ENCODE measurements at regions not wholly inside any gene's neighbourhood (a gene's known extent, or its start where the extent isn't known, plus 50 kb on each side); places are given as distances from the start of the nearest gene placed in this dataset.
"Not testable (repeated sequence)": the region's sequence is repeated elsewhere in the genome, so short reads cannot be mapped to it uniquely, and the experiment has no call there.

- H3K9me3 ChIP-seq = no peaks in the 10 kb centered on the region
- no peak overlapping the region for H3K27ac ChIP-seq
- TF ChIP-seq CTCF (IDR thresholded peaks at IDR 0.05) = no peak
- H3K4me1 ChIP-seq = no peaks in the 10 kb centered on the region
- H3K36me3 ChIP-seq = no peaks in the 10 kb centered on the region
- intact Hi-C loops (cut with DNase I; ENCODE audit: low total_unique reads) = no loop called here
- DNase-seq = no peak
- no peak overlapping the region for H3K4me3 ChIP-seq
- no peaks in the 10 kb centered on the region for H3K27me3 ChIP-seq
These were observed 210.6 kb downstream of the RHOU start for GRCh38 chr1:228945885-228946284.

DNA sequence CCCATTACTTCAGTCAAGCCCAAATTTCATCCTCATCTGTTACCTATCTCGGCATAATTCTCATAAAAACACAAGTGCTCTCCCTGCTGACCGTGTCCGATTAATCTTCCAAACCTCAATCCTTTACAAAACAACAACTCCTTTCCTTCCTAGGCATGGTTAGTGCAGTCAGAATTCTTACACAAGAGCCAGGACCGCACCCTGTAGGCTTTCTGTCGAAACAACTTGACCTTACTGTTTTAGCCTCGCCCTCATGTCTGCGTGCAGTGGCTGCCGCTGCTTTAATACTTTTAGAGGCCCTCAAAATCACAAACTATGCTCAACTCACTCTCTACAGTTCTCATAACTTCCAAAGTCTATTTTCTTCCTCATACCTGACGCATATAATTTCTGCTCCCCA lies 214.3 kb downstream of the RHOU start:
- H3K4me3 ChIP-seq; H3K9me3 ChIP-seq; H3K4me1 ChIP-seq; H3K27ac ChIP-seq; H3K27me3 ChIP-seq; DNase-seq; H3K36me3 ChIP-seq; intact Hi-C loops (cut with DNase I; ENCODE audit: low total_unique reads): not testable (repeated sequence)

DNA sequence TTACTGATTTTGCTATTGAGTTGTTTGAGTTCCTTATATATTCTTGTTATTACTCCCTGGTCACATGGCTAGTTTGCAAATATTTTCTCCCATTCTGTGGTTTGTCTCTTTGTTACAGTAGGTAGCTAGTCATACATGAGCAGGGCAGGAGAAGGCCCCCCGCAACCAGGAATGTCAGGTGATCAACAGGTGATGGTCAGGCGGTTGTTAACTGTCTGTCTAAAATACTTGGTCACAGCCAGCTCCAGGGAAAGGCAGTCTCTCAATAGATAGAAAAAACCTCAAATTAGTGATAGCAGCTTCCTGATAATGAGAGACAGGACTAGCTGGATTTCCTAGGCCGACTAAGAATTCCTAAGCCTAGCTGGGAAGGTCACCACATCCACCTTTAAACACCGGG lies 217.9 kb downstream of the RHOU start:
- TF ChIP-seq CTCF (IDR thresholded peaks at IDR 0.05) = no peak
- no peak for DNase-seq
- no peak overlapping the region for H3K27ac ChIP-seq

DNA sequence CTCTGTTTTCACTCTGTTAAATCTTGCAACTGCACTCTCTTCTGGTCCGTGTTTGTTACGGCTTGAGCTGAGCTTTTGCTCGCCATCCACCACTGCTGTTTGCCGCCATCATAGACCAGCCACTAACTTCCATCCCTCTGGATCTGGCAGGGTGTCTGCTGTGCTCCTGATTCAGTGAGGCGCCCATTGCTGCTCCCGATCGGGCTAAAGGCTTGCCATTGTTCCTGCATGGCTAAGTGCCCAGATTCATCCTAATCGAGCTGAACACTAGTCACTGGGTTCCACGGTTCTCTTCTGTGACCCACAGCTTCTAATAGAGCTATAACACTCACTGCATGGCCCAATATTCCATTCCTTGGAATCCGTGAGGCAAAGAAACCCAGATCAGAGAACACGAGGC lies 218.5 kb downstream of the RHOU start:
- H3K27me3 ChIP-seq; H3K36me3 ChIP-seq; H3K4me1 ChIP-seq; H3K4me3 ChIP-seq; DNase-seq; H3K9me3 ChIP-seq; H3K27ac ChIP-seq; intact Hi-C loops (cut with DNase I; ENCODE audit: low total_unique reads): not testable (repeated sequence)

More for the DNA sequence above, 217.9 kb downstream of the RHOU start:
- no peaks in the 10 kb centered on the region for H3K4me1 ChIP-seq
- intact Hi-C loops (cut with DNase I; ENCODE audit: low total_unique reads) = no loop called here
- H3K27me3 ChIP-seq = no peaks in the 10 kb centered on the region
- no peak overlapping the region for H3K4me3 ChIP-seq
- H3K36me3 ChIP-seq = no peaks in the 10 kb centered on the region
- H3K9me3 ChIP-seq = no peaks in the 10 kb centered on the region

GRCh38 chr1:228955691-228956090 lies 220.4 kb downstream of the RHOU start:
- Histone ChIP-seq H3K4me1 (no peaks in the 10 kb centered on the region), H3K27ac (no peak overlapping the region), H3K36me3 (no peaks in the 10 kb centered on the region), H3K4me3 (no peak overlapping the region), H3K9me3 (no peaks in the 10 kb centered on the region), H3K27me3 (no peaks in the 10 kb centered on the region)
- intact Hi-C loops (cut with DNase I; ENCODE audit: low total_unique reads) = no loop called here
- no peak for DNase-seq
- no peak for TF ChIP-seq CTCF (IDR thresholded peaks at IDR 0.05)

GRCh38 chr1:228956864-228957263 lies 221.6 kb downstream of the RHOU start:
- Histone ChIP-seq H3K4me1 (no peaks in the 10 kb centered on the region), H3K4me3 (no peak overlapping the region), H3K36me3 (no peaks in the 10 kb centered on the region), H3K9me3 (no peaks in the 10 kb centered on the region), H3K27me3 (no peaks in the 10 kb centered on the region), H3K27ac (no peak overlapping the region)
- TF ChIP-seq CTCF (IDR thresholded peaks at IDR 0.05) = no peak
- DNase-seq = no peak
- intact Hi-C loops (cut with DNase I; ENCODE audit: low total_unique reads) = no loop called here

DNA sequence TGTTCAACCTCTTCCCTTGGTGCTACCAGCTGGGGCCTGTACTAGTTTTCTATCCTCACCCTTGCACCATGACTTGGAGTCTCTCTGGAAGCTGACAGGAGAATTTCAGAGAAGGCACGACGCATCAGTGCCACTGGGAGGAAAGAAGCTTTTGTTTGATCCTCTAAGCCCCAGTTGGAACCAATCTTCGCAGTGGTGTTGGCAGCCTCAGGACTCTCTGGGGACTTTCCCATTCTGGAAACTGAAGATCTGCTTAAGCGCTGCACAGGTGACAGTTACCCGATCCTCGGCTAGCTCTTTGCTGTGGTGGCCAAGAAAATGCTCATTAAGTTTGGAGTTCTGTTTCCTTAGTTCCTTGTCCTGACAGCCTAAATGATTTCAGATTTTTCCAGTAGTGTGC lies 222.3 kb downstream of the RHOU start:
- DNase-seq = no peak
- no peaks in the 10 kb centered on the region for H3K36me3 ChIP-seq
- H3K27ac ChIP-seq = no peak overlapping the region
- H3K9me3 ChIP-seq = no peaks in the 10 kb centered on the region
- intact Hi-C loops (cut with DNase I; ENCODE audit: low total_unique reads) = no loop called here
- H3K27me3 ChIP-seq = no peaks in the 10 kb centered on the region
- H3K4me1 ChIP-seq = no peaks in the 10 kb centered on the region
- H3K4me3 ChIP-seq = no peak overlapping the region
- TF ChIP-seq CTCF (IDR thresholded peaks at IDR 0.05) = no peak

All from tibial artery (tissue), 4 donors.